HCT116 (cell line): ENCODE measurements at regions not wholly inside any gene's neighbourhood (a gene's known extent, or its start where the extent isn't known, plus 50 kb on each side); places are given as distances from the start of the nearest gene placed in this dataset.

ENCODE experiments used
- ATAC-seq: fragments of 200-7000 bp; cut with Tn5 transposase; 2 replicates; pipeline ENCODE4 v1.9.1; 2020; ENCODE audit warnings: mild to moderate bottlenecking, moderate library complexity
- BruUV-seq: library from RNA; stranded (reverse); fragments of 400-500 nt; replicated peaks from 2 replicates; lab custom pipeline; 2021; lab: Mats Ljungman, UMichigan
- CTCF ChIA-PET: fragments of 300-600 bp; sonication (Branson Sonifier 250); formaldehyde crosslinking; loops from one replicate; lab custom pipeline; 2021; ENCODE audit warnings: antibody characterized with exemption; lab: Charles Lee
- POLR2A ChIA-PET: fragments of 300-600, 350-600 bp; sonication (Branson Sonifier 250); formaldehyde crosslinking; loops from one replicate; lab custom pipeline; 2021; ENCODE audit warnings: antibody characterized with exemption; lab: Charles Lee
- RAD21 ChIA-PET, 2 experiments: fragments of 300-600 bp; sonication (Branson Sonifier 250); formaldehyde crosslinking; loops; one replicate each; lab custom pipeline; 2023; ENCODE audit warnings: low total read pairs in 2 of 2; ENCODE audit not compliant: uncharacterized antibody in 2 of 2, unreplicated experiment in 2 of 2, low non-redundant PET in 1 of 2; lab: Charles Lee
- DNase-seq: peaks from one replicate; pipeline ENCODE4 v3.0.0-alpha.2; 2010; ENCODE audit warnings: low read depth, low spot score
- H2AFZ ChIP-seq: fragments of 200-600 bp; shearing (Covaris generic), sonication (generic); 2 replicates; pipeline ENCODE4 v1.6.1; 2017; ENCODE audit warnings: low read depth, mixed run types, mixed read lengths, antibody characterized with exemption, low read length; ENCODE audit not compliant: poor library complexity, severe bottlenecking
- H3K27ac ChIP-seq: 2 replicates; pipeline ENCODE4 v1.5.1; 2012; ENCODE audit warnings: low read depth, low read length
- H3K27me3 ChIP-seq: fragments of 200-600 bp; sonication (generic); 2 replicates; pipeline ENCODE4 v1.6.1; 2016; ENCODE audit warnings: mixed run types, low read length, mixed read lengths; ENCODE audit not compliant: insufficient read depth
- H3K36me3 ChIP-seq, 2 experiments: fragments of 200-500 bp in 1 of 2; fragments of 200-600 bp in 1 of 2; sonication (Bioruptor generic) in 1 of 2; sonication (generic) in 1 of 2; 2 replicates each; pipeline versions ENCODE4 v1.5.1 to v1.6.1; 2014 to 2016; ENCODE audit warnings: low read length in 2 of 2, inconsistent platforms in 1 of 2, mixed read lengths in 1 of 2, mixed run types in 1 of 2; ENCODE audit not compliant: insufficient read depth in 2 of 2, control insufficient read depth in 1 of 2
- H3K4me1 ChIP-seq, 2 experiments: fragments of 200-600 bp in 1 of 2; sonication (generic) in 1 of 2; 2 replicates each; pipeline versions ENCODE4 v1.5.1 to v1.6.1; 2012 to 2017; ENCODE audit warnings: low read length in 2 of 2, inconsistent platforms in 1 of 2, mild to moderate bottlenecking in 1 of 2, mixed read lengths in 1 of 2, mixed run types in 1 of 2, moderate library complexity in 1 of 2; ENCODE audit not compliant: insufficient read depth in 2 of 2, control insufficient read depth in 1 of 2
- H3K4me2 ChIP-seq: fragments of 200-600 bp; sonication (generic); 2 replicates; pipeline ENCODE4 v1.6.1; 2017; ENCODE audit warnings: mixed run types, low read length, mixed read lengths
- H3K4me3 ChIP-seq, 2 experiments: fragments of 200-600 bp in 1 of 2; sonication (generic) in 1 of 2; replicated peaks in 1 of 2; 2 replicates each; pipeline ENCODE4 v1.5.1; 2011 to 2016; ENCODE audit warnings: low read length in 2 of 2, control low read depth in 1 of 2, low read depth in 1 of 2, mild to moderate bottlenecking in 1 of 2, mixed read lengths in 1 of 2, mixed run types in 1 of 2
- H3K79me2 ChIP-seq: fragments of 200-600 bp; sonication (generic); 2 replicates; pipeline ENCODE4 v1.6.1; 2017; ENCODE audit warnings: mild to moderate bottlenecking, mixed run types, low read length, moderate library complexity, mixed read lengths; ENCODE audit not compliant: insufficient read depth
- H3K9ac ChIP-seq: fragments of 200-600 bp; sonication (generic); 2 replicates; pipeline ENCODE4 v1.6.1; 2016; ENCODE audit warnings: low read length, mixed read lengths
- H3K9me2 ChIP-seq: fragments of 200-600 bp; sonication (generic), shearing (Covaris generic); 2 replicates; pipeline ENCODE4 v1.6.1; 2017; ENCODE audit warnings: mixed run types, mild to moderate bottlenecking, moderate library complexity; ENCODE audit not compliant: insufficient read depth
- H3K9me3 ChIP-seq, 2 experiments: fragments of 200-500 bp in 1 of 2; fragments of 200-600 bp in 1 of 2; sonication (Bioruptor generic) in 1 of 2; sonication (generic) in 1 of 2; 2 replicates each; pipeline ENCODE4 v1.6.1; 2014 to 2017; ENCODE audit warnings: low read length in 2 of 2, mixed read lengths in 2 of 2, inconsistent platforms in 1 of 2, low read depth in 1 of 2, mild to moderate bottlenecking in 1 of 2, mixed run types in 1 of 2, moderate library complexity in 1 of 2; ENCODE audit not compliant: control insufficient read depth in 1 of 2, insufficient read depth in 1 of 2
- H4K20me1 ChIP-seq: fragments of 200-600 bp; sonication (generic), shearing (Covaris generic); 2 replicates; pipeline ENCODE4 v1.6.1; 2017; ENCODE audit warnings: mixed run types, mild to moderate bottlenecking, moderate library complexity; ENCODE audit not compliant: insufficient read depth
- CTCF ChIP-seq, 3 experiments: fragments of 200-600 bp in 1 of 3; sonication (generic) in 1 of 3; IDR thresholded peaks in 2 of 3; conservative IDR thresholded peaks in 1 of 3; 2 replicates each; pipeline ENCODE4 v1.5.1; 2012 to 2017; ENCODE audit warnings: low read depth in 2 of 3, low read length in 2 of 3, antibody characterized with exemption in 1 of 3, borderline replicate concordance in 1 of 3, control low read depth in 1 of 3, mild to moderate bottlenecking in 1 of 3, mixed read lengths in 1 of 3, mixed run types in 1 of 3, moderate library complexity in 1 of 3; ENCODE audit not compliant: insufficient read depth in 1 of 3
- EGR1 ChIP-seq: IDR thresholded peaks from 2 replicates; pipeline ENCODE4 v1.6.1; 2012; ENCODE audit warnings: low read depth
- ELF1 ChIP-seq: IDR thresholded peaks from 2 replicates; pipeline ENCODE4 v1.6.1; 2012; ENCODE audit warnings: low read depth, borderline replicate concordance
- EZH2 ChIP-seq: fragments of 200-600 bp; sonication (generic); IDR thresholded peaks from 2 replicates; pipeline ENCODE4 v1.6.1; 2017; ENCODE audit warnings: antibody characterized with exemption, mixed run types
- EZH2phosphoT487 ChIP-seq: fragments of 200-600 bp; IDR thresholded peaks from 2 replicates; pipeline ENCODE4 v1.6.1; 2018; ENCODE audit warnings: antibody characterized with exemption, borderline replicate concordance
- FOSL1 ChIP-seq: IDR thresholded peaks from 2 replicates; pipeline ENCODE4 v1.6.1; 2012; ENCODE audit warnings: low read depth
- JUND ChIP-seq: IDR thresholded peaks from 2 replicates; pipeline ENCODE4 v1.6.1; 2012
- MAX ChIP-seq: IDR thresholded peaks from 2 replicates; pipeline ENCODE4 v1.6.1; 2012
- POLR2AphosphoS5 ChIP-seq: IDR thresholded peaks from 2 replicates; pipeline ENCODE4 v1.6.1; 2011; ENCODE audit warnings: mild to moderate bottlenecking, low read depth, low read length, moderate library complexity
- RAD21 ChIP-seq: IDR thresholded peaks from 2 replicates; pipeline ENCODE4 v1.6.1; 2012; ENCODE audit warnings: low read depth, mild to moderate bottlenecking
- REST ChIP-seq: IDR thresholded peaks from 2 replicates; pipeline ENCODE4 v1.6.1; 2012; ENCODE audit warnings: low read depth
- SIN3A ChIP-seq: IDR thresholded peaks from 2 replicates; pipeline ENCODE4 v1.6.1; 2012; ENCODE audit warnings: low read depth
- SP1 ChIP-seq: IDR thresholded peaks from 2 replicates; pipeline ENCODE4 v1.6.1; 2012; ENCODE audit warnings: low read depth
- YY1 ChIP-seq: IDR thresholded peaks from 2 replicates; pipeline ENCODE4 v1.6.1; 2011; ENCODE audit warnings: low read length, low read depth, moderate library complexity, mild to moderate bottlenecking; ENCODE audit not compliant: insufficient replicate concordance; ENCODE audit errors: extremely low read depth
- ZBTB33 ChIP-seq: IDR thresholded peaks from 2 replicates; pipeline ENCODE4 v1.6.1; 2011; ENCODE audit warnings: mild to moderate bottlenecking, low read length, moderate library complexity; ENCODE audit not compliant: insufficient replicate concordance; ENCODE audit errors: extremely low read depth
- ZFX ChIP-seq: fragments of 450-650 bp; IDR thresholded peaks from 2 replicates; pipeline ENCODE4 v1.6.1; 2017
- ZNF274 ChIP-seq: fragments of 200-500 bp; sonication (Bioruptor generic); IDR thresholded peaks from 2 replicates; pipeline ENCODE4 v1.6.1; 2014; ENCODE audit warnings: mild to moderate bottlenecking, low read depth, low read length, inconsistent platforms
- intact Hi-C: fragments of 100-400 bp; cut with micrococcal nuclease; formaldehyde crosslinking; loops from 2 replicates; pipeline ENCODE4 v1.10.0; 2022

GRCh38 chr19:28514166-28514565 is 698.8 kb downstream of the UQCRFS1 start:
- Histone ChIP-seq H3K27me3 (no peaks in the 10 kb centered on the region), H3K9ac (no peak overlapping the region), H3K9me2 (no peaks in the 10 kb centered on the region), H3K79me2 (no peaks in the 10 kb centered on the region), H3K4me3 (no peak overlapping the region), H3K9me3 (peaks cover 10 to 31% of the 10 kb centered on the region in 2 experiments; a peak in 2 of 4 replicates), H3K36me3 (no peaks in the 10 kb centered on the region), H3K4me2 (no peak overlapping the region), H3K27ac (no peak overlapping the region), H2AFZ (no peak overlapping the region), H3K4me1 (no peaks in the 10 kb centered on the region), H4K20me1 (no peaks in the 10 kb centered on the region)
- ChIA-PET RAD21 (no interaction called here), CTCF (no interaction called here), POLR2A (no interaction called here)
- ATAC-seq (no peak), DNase-seq (no peak)
- intact Hi-C loops, result no loop called here
- BruUV-seq, result no TSS peak
- TF ChIP-seq MAX, result no peak
- TF ChIP-seq RAD21, result no peak
- no peak for TF ChIP-seq SP1
- TF ChIP-seq ZBTB33, result no peak
- no peak for TF ChIP-seq ELF1
- no peak for TF ChIP-seq YY1
- TF ChIP-seq JUND, result no peak
- TF ChIP-seq POLR2AphosphoS5, result no peak
- TF ChIP-seq FOSL1, result no peak
- no peak for TF ChIP-seq REST
- no peak for TF ChIP-seq EZH2phosphoT487
- TF ChIP-seq ZFX, result no peak
- TF ChIP-seq SIN3A, result no peak
- TF ChIP-seq ZNF274, result no peak
- no peak for TF ChIP-seq EZH2
- TF ChIP-seq EGR1, result no peak
- TF ChIP-seq CTCF (IDR thresholded peaks at IDR 0.05 in 2 of 3, conservative IDR thresholded peaks at IDR 0.05 in 1 of 3; ENCODE audit: borderline replicate concordance in 1 of 3, insufficient read depth in 1 of 3, low read depth in 2 of 3, low read length in 2 of 3), result no peak
